OCI-LY3 (cell line): ENCODE measurements at regions not wholly inside any gene's neighbourhood (a gene's known extent, or its start where the extent isn't known, plus 50 kb on each side); places are given as distances from the start of the nearest gene placed in this dataset.

ENCODE experiments used
- H2AFZ ChIP-seq: fragments of 200-600, 300-600 bp; shearing (Covaris generic); 2 replicates; pipeline ENCODE4 v1.6.0; 2014; ENCODE audit warnings: antibody characterized with exemption, low read depth, low read length
- H3K27ac ChIP-seq: fragments of 200-600, 300-600 bp; sonication (generic); 2 replicates; pipeline ENCODE4 v1.5.1; 2014; ENCODE audit warnings: mild to moderate bottlenecking, low read length, moderate library complexity, mixed read lengths
- H3K27me3 ChIP-seq: fragments of 200-600, 300-600 bp; sonication (generic); 2 replicates; pipeline ENCODE4 v1.6.1; 2014; ENCODE audit warnings: low read depth, low read length, mixed read lengths
- H3K36me3 ChIP-seq: fragments of 200-600, 300-600 bp; sonication (generic); replicated peaks from 2 replicates; pipeline ENCODE3; 2014; ENCODE audit warnings: low read depth, low read length, mixed read lengths
- H3K4me1 ChIP-seq: fragments of 300-600, 200-600 bp; sonication (generic); 2 replicates; pipeline ENCODE4 v1.6.1; 2014; ENCODE audit warnings: low read length, mixed read lengths
- H3K4me2 ChIP-seq: fragments of 200-600, 300-600 bp; sonication (generic); 2 replicates; pipeline ENCODE4 v1.6.1; 2014; ENCODE audit warnings: low read length, mixed read lengths
- H3K4me3 ChIP-seq: fragments of 300-600, 200-600 bp; sonication (generic); 2 replicates; pipeline ENCODE4 v1.5.1; 2014; ENCODE audit warnings: antibody characterized with exemption, mild to moderate bottlenecking, low read length, moderate library complexity
- H3K79me2 ChIP-seq: fragments of 300-600, 200-600 bp; shearing (Covaris generic); 2 replicates; pipeline ENCODE4 v1.6.1; 2014; ENCODE audit warnings: mild to moderate bottlenecking, low read length, mixed read lengths
- H3K9ac ChIP-seq: fragments of 300-600, 200-600 bp; shearing (Covaris generic); 2 replicates; pipeline ENCODE4 v1.6.0; 2014; ENCODE audit warnings: mild to moderate bottlenecking, low read length, moderate library complexity
- H3K9me3 ChIP-seq: fragments of 200-600, 300-600 bp; shearing (Covaris generic); 2 replicates; pipeline ENCODE4 v1.6.1; 2014; ENCODE audit warnings: low read length, mixed read lengths; ENCODE audit not compliant: insufficient read depth
- H4K20me1 ChIP-seq: fragments of 200-600, 300-600 bp; sonication (generic); 2 replicates; pipeline ENCODE4 v1.6.1; 2016; ENCODE audit warnings: low read length, mixed read lengths; ENCODE audit not compliant: insufficient read depth
- EZH2phosphoT487 ChIP-seq: fragments of 200-600 bp; shearing (Covaris generic); IDR thresholded peaks from 2 replicates; pipeline ENCODE4 v1.6.1; 2018; ENCODE audit warnings: antibody characterized with exemption, mixed run types, low read depth
- TF ChIP-seq, protein P1 (sequence below): fragments of 200-600, 300-600 bp; sonication (generic); IDR thresholded peaks from 2 replicates; pipeline ENCODE4 v1.5.1; 2014; ENCODE audit warnings: antibody characterized with exemption, low read length, low read depth

DNA sequence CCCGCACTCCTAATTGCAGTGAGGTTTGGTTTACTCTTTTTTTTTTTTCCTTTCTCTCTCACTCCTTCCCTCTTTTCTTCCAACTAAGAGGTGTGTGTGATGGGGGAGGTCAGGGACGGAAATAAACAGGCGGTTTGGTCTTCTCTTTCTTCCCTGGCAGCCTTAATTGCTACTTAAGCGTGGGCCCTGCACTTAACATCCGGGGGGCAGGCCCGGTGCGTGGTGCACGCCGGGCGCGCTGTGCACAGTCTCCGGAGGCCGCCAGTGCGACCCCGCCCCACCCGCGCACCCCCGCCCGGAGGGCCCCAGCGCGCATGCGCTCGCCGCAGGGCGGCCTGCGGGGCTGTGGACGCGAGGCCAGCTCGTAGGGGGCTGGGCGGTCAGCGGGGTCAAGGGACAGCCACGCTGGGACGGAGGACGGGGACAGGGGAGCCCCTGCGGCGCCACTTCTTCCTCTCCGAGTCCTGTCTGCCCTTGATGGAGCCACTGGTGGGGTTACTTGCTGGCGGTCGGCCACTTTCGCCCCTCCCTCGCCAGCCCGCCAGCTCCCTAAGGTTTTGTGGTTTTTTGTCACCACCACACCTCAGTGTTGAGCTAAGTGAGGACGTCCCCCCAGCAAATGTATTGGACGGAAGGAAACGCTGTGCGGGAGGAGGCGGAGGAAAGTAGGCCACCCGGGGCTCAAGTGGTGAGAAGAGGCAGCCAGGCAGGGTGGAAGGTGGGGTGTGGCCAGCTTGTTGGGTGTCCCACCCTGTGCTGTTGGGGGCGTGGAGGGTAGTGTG, 120.9 kb downstream of the MRM1 start:
- Histone ChIP-seq H3K9me3 (no peaks in the 10 kb centered on the region), H3K4me3 (peak overlapping the region; percentile 78), H3K9ac (peak overlapping the region; percentile 63), H2AFZ (peak overlapping the region; percentile 78), H3K27ac (no peak overlapping the region), H3K27me3 (peaks cover 24% of the 10 kb centered on the region), H3K79me2 (no peaks in the 10 kb centered on the region), H3K4me2 (peak overlapping the region; percentile 67), H3K36me3 (no peaks in the 10 kb centered on the region), H4K20me1 (no peaks in the 10 kb centered on the region), H3K4me1 (peaks cover 6% of the 10 kb centered on the region; the same call in 1 of the 2 replicates)
- TF ChIP-seq EZH2phosphoT487: no peak
- TF ChIP-seq, protein P1, sequence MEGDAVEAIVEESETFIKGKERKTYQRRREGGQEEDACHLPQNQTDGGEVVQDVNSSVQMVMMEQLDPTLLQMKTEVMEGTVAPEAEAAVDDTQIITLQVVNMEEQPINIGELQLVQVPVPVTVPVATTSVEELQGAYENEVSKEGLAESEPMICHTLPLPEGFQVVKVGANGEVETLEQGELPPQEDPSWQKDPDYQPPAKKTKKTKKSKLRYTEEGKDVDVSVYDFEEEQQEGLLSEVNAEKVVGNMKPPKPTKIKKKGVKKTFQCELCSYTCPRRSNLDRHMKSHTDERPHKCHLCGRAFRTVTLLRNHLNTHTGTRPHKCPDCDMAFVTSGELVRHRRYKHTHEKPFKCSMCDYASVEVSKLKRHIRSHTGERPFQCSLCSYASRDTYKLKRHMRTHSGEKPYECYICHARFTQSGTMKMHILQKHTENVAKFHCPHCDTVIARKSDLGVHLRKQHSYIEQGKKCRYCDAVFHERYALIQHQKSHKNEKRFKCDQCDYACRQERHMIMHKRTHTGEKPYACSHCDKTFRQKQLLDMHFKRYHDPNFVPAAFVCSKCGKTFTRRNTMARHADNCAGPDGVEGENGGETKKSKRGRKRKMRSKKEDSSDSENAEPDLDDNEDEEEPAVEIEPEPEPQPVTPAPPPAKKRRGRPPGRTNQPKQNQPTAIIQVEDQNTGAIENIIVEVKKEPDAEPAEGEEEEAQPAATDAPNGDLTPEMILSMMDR: no peak

DNA sequence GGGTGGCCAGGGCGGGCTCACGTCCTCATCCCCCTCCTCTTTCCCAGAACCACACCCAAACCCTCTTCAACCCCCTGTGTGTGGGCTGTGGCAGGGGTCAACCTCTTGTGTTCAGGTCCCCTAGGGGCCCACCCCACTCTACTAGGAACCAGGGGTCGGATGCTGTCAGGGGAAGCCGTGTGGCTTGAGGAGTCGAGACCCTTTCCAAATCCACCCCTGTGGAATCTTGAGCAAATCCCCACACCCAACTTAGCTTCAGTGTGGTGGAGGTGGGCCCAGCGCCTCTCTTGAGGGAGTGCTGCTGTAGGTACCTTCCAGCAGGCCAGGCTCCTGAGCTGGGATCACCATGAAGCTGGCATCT, 121.5 kb downstream of the MRM1 start:
- H2AFZ ChIP-seq: 0 out of 2 replicates have a peak overlapping the region, but pooled peaks have one; percentile 78

DNA sequence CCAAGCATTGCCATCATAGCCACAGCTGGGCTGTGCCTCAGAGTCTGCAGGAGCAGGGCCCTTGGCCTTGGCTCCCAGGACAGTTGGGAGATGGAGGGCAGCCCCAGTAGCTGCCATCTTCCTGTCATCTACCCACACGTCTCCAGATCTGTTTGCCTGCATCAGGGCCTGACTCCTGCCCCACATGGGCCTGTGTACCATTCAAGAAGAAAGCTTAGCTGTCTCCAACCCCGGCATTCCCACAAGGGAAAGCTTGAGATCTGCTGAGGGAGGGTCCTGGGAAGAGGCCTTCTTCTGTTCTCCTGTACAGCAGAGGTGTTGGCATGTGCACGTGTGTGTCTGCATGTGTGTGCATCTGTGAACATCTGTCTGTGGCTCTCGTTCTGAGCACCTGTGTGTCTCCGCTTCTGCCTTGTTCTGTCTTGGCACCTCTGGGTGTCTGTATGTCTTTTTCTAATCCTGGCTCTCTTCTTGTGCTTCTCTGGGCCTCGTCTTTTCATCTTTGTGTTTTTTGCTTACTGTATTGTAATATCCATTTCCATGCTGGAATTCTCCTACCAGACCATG, 122.2 kb downstream of the MRM1 start:
- no peaks in the 10 kb centered on the region for H3K79me2 ChIP-seq
- H3K36me3 ChIP-seq: no peaks in the 10 kb centered on the region
- no peak overlapping the region for H3K9ac ChIP-seq
- peaks cover 6% of the 10 kb centered on the region; the same call in 1 of the 2 replicates for H3K4me1 ChIP-seq
- no peak overlapping the region for H3K27ac ChIP-seq
- no peaks in the 10 kb centered on the region for H3K9me3 ChIP-seq
- no peak overlapping the region for H3K4me3 ChIP-seq
- H3K4me2 ChIP-seq: no peak overlapping the region
- H4K20me1 ChIP-seq: no peaks in the 10 kb centered on the region
- TF ChIP-seq, protein P1: no peak
- TF ChIP-seq EZH2phosphoT487: no peak
- peaks cover 22% of the 10 kb centered on the region for H3K27me3 ChIP-seq
- H2AFZ ChIP-seq: no peak overlapping the region

More for the DNA sequence above, 121.5 kb downstream of the MRM1 start:
- Histone ChIP-seq H3K4me1 (peaks cover 6% of the 10 kb centered on the region; the same call in 1 of the 2 replicates), H3K79me2 (no peaks in the 10 kb centered on the region), H3K4me3 (peak overlapping the region; percentile 78), H3K9me3 (no peaks in the 10 kb centered on the region), H3K9ac (peak overlapping the region; percentile 63), H3K27ac (no peak overlapping the region), H3K36me3 (no peaks in the 10 kb centered on the region), H3K27me3 (peaks cover 26% of the 10 kb centered on the region), H3K4me2 (peak overlapping the region; percentile 67), H4K20me1 (no peaks in the 10 kb centered on the region)
- TF ChIP-seq EZH2phosphoT487: no peak
- TF ChIP-seq, protein P1: no peak

DNA sequence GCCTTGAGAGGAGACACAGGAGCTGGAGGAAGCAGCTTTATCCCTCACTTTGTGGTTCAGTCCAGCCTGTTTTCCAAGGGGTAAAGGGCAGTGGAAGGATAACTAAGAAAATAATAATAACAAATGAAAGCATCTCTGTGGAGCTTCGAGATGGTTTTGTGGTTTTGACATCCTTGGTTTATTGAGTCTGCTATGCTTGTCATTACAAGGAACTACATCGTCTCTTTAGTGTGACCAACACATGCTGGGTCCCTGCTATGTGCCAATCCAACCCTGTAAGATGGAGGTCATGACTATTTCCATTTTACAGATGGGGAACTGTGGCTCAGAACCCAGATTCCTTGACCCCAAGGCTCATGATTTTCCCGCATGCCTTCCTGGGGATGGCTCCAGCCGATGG, 124.8 kb downstream of the MRM1 start:
- Histone ChIP-seq H3K4me2 (no peak overlapping the region), H3K27ac (no peak overlapping the region), H3K4me3 (no peak overlapping the region), H3K36me3 (no peaks in the 10 kb centered on the region), H3K27me3 (peaks cover 35% of the 10 kb centered on the region), H2AFZ (no peak overlapping the region), H3K9ac (no peak overlapping the region), H3K4me1 (peaks cover 4% of the 10 kb centered on the region; the same call in 1 of the 2 replicates), H4K20me1 (no peaks in the 10 kb centered on the region), H3K9me3 (no peaks in the 10 kb centered on the region), H3K79me2 (no peaks in the 10 kb centered on the region)
- TF ChIP-seq, protein P1: no peak
- TF ChIP-seq EZH2phosphoT487: no peak
